Spleen (tissue), 7 donors: ENCODE measurements at regions not wholly inside any gene's neighbourhood (a gene's known extent, or its start where the extent isn't known, plus 50 kb on each side); places are given as distances from the start of the nearest gene placed in this dataset.

Experiments used
- CTCF ChIP-seq, 11 experiments: fragments of 200-600 bp in 7 of 11; fragments of 450-650 bp in 4 of 11; sonication (generic) in 4 of 11; IDR thresholded peaks in 8 of 11; conservative IDR thresholded peaks in 3 of 11; 1 replicate in 7 of 11; 2 replicates in 4 of 11; pipeline versions ENCODE4 v1.4.0 to v1.8.0; 2016 to 2021; ENCODE audit warnings: antibody characterized with exemption in 11 of 11, inconsistent platforms in 4 of 11, mild to moderate bottlenecking in 1 of 11
- POLR2A ChIP-seq, 3 donors: fragments of 450-650 bp; IDR thresholded peaks; one replicate each; pipeline ENCODE4 v1.5.1; 2017; ENCODE audit warnings: antibody characterized with exemption in 3 of 3, mild to moderate bottlenecking in 1 of 3
- POLR2AphosphoS5 ChIP-seq, 3 donors: sonication (generic); formaldehyde crosslinking; IDR thresholded peaks; one replicate each; pipeline ENCODE4 v1.5.1; 2017; ENCODE audit warnings: antibody characterized with exemption in 3 of 3
- donor health status: DM: no; HTN: no; CAD: no; lungs with moderate emphysema.
- donor health status: DM: no; HTN: no; CAD: no.
- donor health status: DM: no; HTN: no; CAD: no.

GRCh38 chr1:228869312-228869824 lies 134.1 kb downstream of the RHOU start:
- TF ChIP-seq CTCF (IDR thresholded peaks at IDR 0.05 in 8 of 11, conservative IDR thresholded peaks at IDR 0.05 in 3 of 11) (no peak), POLR2AphosphoS5 (IDR thresholded peaks at IDR 0.05) (no peak), POLR2A (IDR thresholded peaks at IDR 0.05) (no peak)
